ENCODE measurements at regions not wholly inside any gene's neighbourhood (a gene's known extent, or its start where the extent isn't known, plus 50 kb on each side); places are given as distances from the start of the nearest gene placed in this dataset.

DNA sequence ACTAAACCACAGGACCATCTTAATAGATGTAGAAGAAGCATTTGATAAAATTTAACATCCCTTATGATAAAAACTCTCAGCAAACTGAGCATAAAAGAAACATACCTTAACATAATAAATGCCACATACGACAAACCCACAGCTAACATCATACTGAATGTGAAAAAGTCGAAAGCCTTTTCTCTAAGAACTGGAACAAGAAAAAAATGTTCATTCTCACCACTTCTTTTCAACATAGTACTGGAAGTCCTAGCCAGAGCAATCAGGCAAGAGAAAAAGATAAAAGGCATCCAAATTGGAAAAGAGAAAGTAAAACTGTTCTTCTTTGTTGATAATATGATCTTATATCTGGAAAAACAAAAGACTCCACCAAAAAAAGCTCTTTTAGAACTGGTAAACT is 134.2 kb downstream of the RPL22L1 start:
- TF ChIP-seq SUZ12 (IDR thresholded peaks at IDR 0.05) = no peak
- no peak for TF ChIP-seq ELF4 (IDR thresholded peaks at IDR 0.05)
- no peak for TF ChIP-seq LEF1 (IDR thresholded peaks at IDR 0.05; ENCODE audit: borderline replicate concordance)
- TF ChIP-seq FOXK2 (IDR thresholded peaks at IDR 0.05) = no peak
- TF ChIP-seq SP1 (IDR thresholded peaks at IDR 0.05) = no peak
- no peak for TF ChIP-seq TARDBP (IDR thresholded peaks at IDR 0.05)
- no peak for TF ChIP-seq BHLHE40 (IDR thresholded peaks at IDR 0.05; ENCODE audit: borderline replicate concordance)
- no peak for TF ChIP-seq CTBP1 (IDR thresholded peaks at IDR 0.05; ENCODE audit: borderline replicate concordance)
- no peak for TF ChIP-seq ZNF384 (IDR thresholded peaks at IDR 0.05)
- TF ChIP-seq FOXM1 (IDR thresholded peaks at IDR 0.05; ENCODE audit: borderline replicate concordance) = no peak
- no peak for TF ChIP-seq NFRKB (IDR thresholded peaks at IDR 0.05)
- no peak for TF ChIP-seq HDGF (IDR thresholded peaks at IDR 0.05; ENCODE audit: borderline replicate concordance)
- no peak for TF ChIP-seq L3MBTL2 (conservative IDR thresholded peaks at IDR 0.05)

Data from HEK293T (cell line).